ENCODE measurements at regions not wholly inside any gene's neighbourhood (a gene's known extent, or its start where the extent isn't known, plus 50 kb on each side); places are given as distances from the start of the nearest gene placed in this dataset.

- H3K27ac ChIP-seq (ENCODE audit: low read depth in 2 of 2, low read length in 2 of 2): no peak overlapping the region
- no peak overlapping the region for H3K4me3 ChIP-seq (ENCODE audit: low read length in 2 of 2)
- no peaks in the 10 kb centered on the region for H3K27me3 ChIP-seq (ENCODE audit: control insufficient read depth in 2 of 2, insufficient read depth in 2 of 2, low read length in 2 of 2)
- no peaks in the 10 kb centered on the region for H3K36me3 ChIP-seq (ENCODE audit: control insufficient read depth in 2 of 2, insufficient read depth in 2 of 2, low read length in 2 of 2)
- no peaks in the 10 kb centered on the region for H3K9me3 ChIP-seq (ENCODE audit: control insufficient read depth in 2 of 2, low read length in 2 of 2)
- H3K4me1 ChIP-seq (ENCODE audit: control insufficient read depth in 2 of 2, insufficient read depth in 2 of 2, low read length in 2 of 2): no peaks in the 10 kb centered on the region
- no peak overlapping the region for H3K9ac ChIP-seq (ENCODE audit: low read depth in 1 of 2, low read length in 2 of 2)
Measured at GRCh38 chr2:67208887-67209500, 188.1 kb upstream of the ETAA1 start.

- Histone ChIP-seq H3K9me3 (ENCODE audit: control insufficient read depth in 2 of 2, low read length in 2 of 2) (no peaks in the 10 kb centered on the region), H3K9ac (ENCODE audit: low read depth in 1 of 2, low read length in 2 of 2) (no peak overlapping the region), H3K27me3 (ENCODE audit: control insufficient read depth in 2 of 2, insufficient read depth in 2 of 2, low read length in 2 of 2) (no peaks in the 10 kb centered on the region), H3K4me1 (ENCODE audit: control insufficient read depth in 2 of 2, insufficient read depth in 2 of 2, low read length in 2 of 2) (no peaks in the 10 kb centered on the region), H3K36me3 (ENCODE audit: control insufficient read depth in 2 of 2, insufficient read depth in 2 of 2, low read length in 2 of 2) (no peaks in the 10 kb centered on the region), H3K4me3 (ENCODE audit: low read length in 2 of 2) (no peak overlapping the region), H3K27ac (ENCODE audit: low read depth in 2 of 2, low read length in 2 of 2) (no peak overlapping the region)
Measured at GRCh38 chr2:67210430-67210829, 186.7 kb upstream of the ETAA1 start.

GRCh38 chr2:67212203-67212602 is 184.9 kb upstream of the ETAA1 start:
- H3K4me1 ChIP-seq (ENCODE audit: control insufficient read depth in 2 of 2, insufficient read depth in 2 of 2, low read length in 2 of 2): no peaks in the 10 kb centered on the region
- H3K36me3 ChIP-seq (ENCODE audit: control insufficient read depth in 2 of 2, insufficient read depth in 2 of 2, low read length in 2 of 2): no peaks in the 10 kb centered on the region
- no peak overlapping the region for H3K27ac ChIP-seq (ENCODE audit: low read depth in 2 of 2, low read length in 2 of 2)
- H3K9me3 ChIP-seq (ENCODE audit: control insufficient read depth in 2 of 2, low read length in 2 of 2): no peaks in the 10 kb centered on the region
- no peak overlapping the region for H3K9ac ChIP-seq (ENCODE audit: low read depth in 1 of 2, low read length in 2 of 2)
- no peak overlapping the region for H3K4me3 ChIP-seq (ENCODE audit: low read length in 2 of 2)
- H3K27me3 ChIP-seq (ENCODE audit: control insufficient read depth in 2 of 2, insufficient read depth in 2 of 2, low read length in 2 of 2): no peaks in the 10 kb centered on the region

DNA sequence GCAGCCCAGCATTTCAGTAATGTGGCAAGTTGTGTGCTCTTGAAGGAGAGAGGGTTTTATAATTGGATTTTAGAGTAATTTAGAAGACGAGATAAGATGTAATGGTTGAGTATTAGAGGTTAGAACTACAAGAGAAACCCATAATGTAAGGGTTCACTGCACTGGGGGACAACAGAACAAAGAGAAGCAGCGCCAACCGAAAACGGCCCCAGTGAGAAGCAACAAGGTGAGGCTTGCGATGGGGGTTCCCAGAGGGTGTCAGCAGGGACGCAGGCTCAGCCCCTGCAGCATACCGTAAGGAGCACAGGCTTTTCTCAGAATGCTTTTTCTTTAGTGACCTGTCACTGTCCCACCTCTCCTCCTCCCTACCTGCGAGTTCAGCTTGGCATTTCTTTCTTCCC is 183.9 kb upstream of the ETAA1 start:
- H3K4me3 ChIP-seq (ENCODE audit: low read length in 2 of 2): no peak overlapping the region
- H3K36me3 ChIP-seq (ENCODE audit: control insufficient read depth in 2 of 2, insufficient read depth in 2 of 2, low read length in 2 of 2): no peaks in the 10 kb centered on the region
- no peaks in the 10 kb centered on the region for H3K27me3 ChIP-seq (ENCODE audit: control insufficient read depth in 2 of 2, insufficient read depth in 2 of 2, low read length in 2 of 2)
- no peaks in the 10 kb centered on the region for H3K4me1 ChIP-seq (ENCODE audit: control insufficient read depth in 2 of 2, insufficient read depth in 2 of 2, low read length in 2 of 2)
- H3K27ac ChIP-seq (ENCODE audit: low read depth in 2 of 2, low read length in 2 of 2): peak overlapping the region in 1 of 2 donors; percentile 19
- H3K9ac ChIP-seq (ENCODE audit: low read depth in 1 of 2, low read length in 2 of 2): no peak overlapping the region
- H3K9me3 ChIP-seq (ENCODE audit: control insufficient read depth in 2 of 2, low read length in 2 of 2): no peaks in the 10 kb centered on the region

GRCh38 chr2:67213677-67214402 is 183.3 kb upstream of the ETAA1 start:
- no peaks in the 10 kb centered on the region for H3K4me1 ChIP-seq (ENCODE audit: control insufficient read depth in 2 of 2, insufficient read depth in 2 of 2, low read length in 2 of 2)
- no peak overlapping the region for H3K4me3 ChIP-seq (ENCODE audit: low read length in 2 of 2)
- no peak overlapping the region for H3K9ac ChIP-seq (ENCODE audit: low read depth in 1 of 2, low read length in 2 of 2)

DNA sequence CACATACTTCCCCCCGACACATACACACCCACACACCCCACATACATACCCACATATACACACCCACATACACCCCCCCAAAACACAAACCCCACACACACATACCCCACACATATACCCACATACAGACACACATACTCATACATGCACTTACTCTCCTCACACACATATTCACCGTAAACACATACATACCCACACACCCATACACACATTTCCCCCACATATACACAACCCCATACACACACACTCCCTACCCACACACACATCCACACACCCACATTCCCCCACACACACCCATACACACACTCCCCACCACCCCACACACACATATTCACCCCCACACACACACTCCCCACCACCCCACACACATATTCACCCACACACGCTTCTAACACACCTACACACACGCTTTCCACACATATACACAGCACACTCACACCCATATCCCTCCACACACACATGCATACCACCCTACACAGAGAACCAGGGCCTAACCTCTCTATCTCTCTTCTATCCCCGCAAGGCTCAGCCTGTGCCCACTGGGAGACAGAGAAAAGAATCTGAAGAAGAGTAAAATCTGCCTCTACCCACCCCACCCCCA is 182.4 kb upstream of the ETAA1 start:
- Histone ChIP-seq H3K27me3 (ENCODE audit: control insufficient read depth in 2 of 2, insufficient read depth in 2 of 2, low read length in 2 of 2) (no peaks in the 10 kb centered on the region), H3K4me1 (ENCODE audit: control insufficient read depth in 2 of 2, insufficient read depth in 2 of 2, low read length in 2 of 2) (no peaks in the 10 kb centered on the region), H3K9me3 (ENCODE audit: control insufficient read depth in 2 of 2, low read length in 2 of 2) (no peaks in the 10 kb centered on the region), H3K36me3 (ENCODE audit: control insufficient read depth in 2 of 2, insufficient read depth in 2 of 2, low read length in 2 of 2) (no peaks in the 10 kb centered on the region), H3K27ac (ENCODE audit: low read depth in 2 of 2, low read length in 2 of 2) (peak overlapping the region in 1 of 2 donors; percentile 11), H3K4me3 (ENCODE audit: low read length in 2 of 2) (no peak overlapping the region), H3K9ac (ENCODE audit: low read depth in 1 of 2, low read length in 2 of 2) (no peak overlapping the region)

More at GRCh38 chr2:67213677-67214402, 183.3 kb upstream of the ETAA1 start:
- H3K27me3 ChIP-seq (ENCODE audit: control insufficient read depth in 2 of 2, insufficient read depth in 2 of 2, low read length in 2 of 2): no peaks in the 10 kb centered on the region
- H3K27ac ChIP-seq (ENCODE audit: low read depth in 2 of 2, low read length in 2 of 2): peak overlapping the region in 1 of 2 donors; percentile 19
- no peaks in the 10 kb centered on the region for H3K9me3 ChIP-seq (ENCODE audit: control insufficient read depth in 2 of 2, low read length in 2 of 2)
- no peaks in the 10 kb centered on the region for H3K36me3 ChIP-seq (ENCODE audit: control insufficient read depth in 2 of 2, insufficient read depth in 2 of 2, low read length in 2 of 2)

DNA sequence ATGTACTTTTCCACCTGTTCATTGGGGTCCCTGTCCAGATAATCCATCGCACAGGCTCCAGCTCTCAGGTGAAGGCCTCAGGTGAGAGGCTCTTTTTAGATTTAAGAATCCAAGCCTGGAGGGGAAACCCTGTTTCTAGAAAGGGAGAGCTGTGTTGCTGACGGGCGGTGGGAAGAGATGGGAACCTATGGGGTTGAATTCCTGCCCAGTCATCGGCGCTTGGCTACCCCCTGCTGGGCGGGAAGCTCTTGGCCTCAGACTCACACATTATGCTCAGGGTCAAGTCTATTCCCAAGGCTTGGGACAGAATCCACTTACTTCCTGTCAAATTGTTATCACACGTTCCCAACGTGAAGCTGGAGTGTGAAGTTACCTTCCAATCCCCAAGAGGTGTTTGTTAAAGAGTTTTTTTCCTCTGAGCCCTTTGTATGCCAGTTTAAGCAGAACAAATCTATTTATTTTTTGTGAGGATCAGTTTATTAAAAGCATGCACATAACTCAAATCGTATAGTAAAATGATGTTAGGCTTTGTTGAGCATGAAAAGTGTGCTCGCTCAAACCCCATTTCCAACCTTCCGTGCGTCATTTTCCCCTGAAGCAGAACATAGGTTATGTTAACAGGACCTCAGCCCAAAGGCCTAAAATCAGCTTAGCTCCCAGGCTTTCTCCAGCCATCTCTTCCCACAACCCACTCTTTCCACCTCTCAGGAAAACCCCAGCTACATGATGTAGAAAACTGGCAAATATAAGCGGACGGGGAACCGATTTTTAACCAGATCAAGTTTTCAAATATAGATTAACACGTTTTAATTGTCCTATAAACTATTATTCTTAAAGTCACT is 181.7 kb upstream of the ETAA1 start:
- no peaks in the 10 kb centered on the region for H3K27me3 ChIP-seq (ENCODE audit: control insufficient read depth in 2 of 2, insufficient read depth in 2 of 2, low read length in 2 of 2)
- no peaks in the 10 kb centered on the region for H3K4me1 ChIP-seq (ENCODE audit: control insufficient read depth in 2 of 2, insufficient read depth in 2 of 2, low read length in 2 of 2)
- H3K9ac ChIP-seq (ENCODE audit: low read depth in 1 of 2, low read length in 2 of 2): no peak overlapping the region
- H3K27ac ChIP-seq (ENCODE audit: low read depth in 2 of 2, low read length in 2 of 2): peak overlapping the region in 1 of 2 donors; percentile 11
- H3K4me3 ChIP-seq (ENCODE audit: low read length in 2 of 2): no peak overlapping the region
- no peaks in the 10 kb centered on the region for H3K36me3 ChIP-seq (ENCODE audit: control insufficient read depth in 2 of 2, insufficient read depth in 2 of 2, low read length in 2 of 2)
- no peaks in the 10 kb centered on the region for H3K9me3 ChIP-seq (ENCODE audit: control insufficient read depth in 2 of 2, low read length in 2 of 2)

GRCh38 chr2:67216103-67216502 is 181.0 kb upstream of the ETAA1 start:
- Histone ChIP-seq H3K36me3 (ENCODE audit: control insufficient read depth in 2 of 2, insufficient read depth in 2 of 2, low read length in 2 of 2) (no peaks in the 10 kb centered on the region), H3K27ac (ENCODE audit: low read depth in 2 of 2, low read length in 2 of 2) (no peak overlapping the region), H3K9ac (ENCODE audit: low read depth in 1 of 2, low read length in 2 of 2) (no peak overlapping the region), H3K4me3 (ENCODE audit: low read length in 2 of 2) (no peak overlapping the region), H3K9me3 (ENCODE audit: control insufficient read depth in 2 of 2, low read length in 2 of 2) (no peaks in the 10 kb centered on the region), H3K4me1 (ENCODE audit: control insufficient read depth in 2 of 2, insufficient read depth in 2 of 2, low read length in 2 of 2) (no peaks in the 10 kb centered on the region), H3K27me3 (ENCODE audit: control insufficient read depth in 2 of 2, insufficient read depth in 2 of 2, low read length in 2 of 2) (no peaks in the 10 kb centered on the region)

GRCh38 chr2:67216881-67217280 is 180.3 kb upstream of the ETAA1 start:
- no peaks in the 10 kb centered on the region for H3K9me3 ChIP-seq (ENCODE audit: control insufficient read depth in 2 of 2, low read length in 2 of 2)
- no peaks in the 10 kb centered on the region for H3K36me3 ChIP-seq (ENCODE audit: control insufficient read depth in 2 of 2, insufficient read depth in 2 of 2, low read length in 2 of 2)
- no peak overlapping the region for H3K27ac ChIP-seq (ENCODE audit: low read depth in 2 of 2, low read length in 2 of 2)
- H3K4me1 ChIP-seq (ENCODE audit: control insufficient read depth in 2 of 2, insufficient read depth in 2 of 2, low read length in 2 of 2): no peaks in the 10 kb centered on the region
- no peaks in the 10 kb centered on the region for H3K27me3 ChIP-seq (ENCODE audit: control insufficient read depth in 2 of 2, insufficient read depth in 2 of 2, low read length in 2 of 2)
- no peak overlapping the region for H3K9ac ChIP-seq (ENCODE audit: low read depth in 1 of 2, low read length in 2 of 2)
- H3K4me3 ChIP-seq (ENCODE audit: low read length in 2 of 2): no peak overlapping the region

DNA sequence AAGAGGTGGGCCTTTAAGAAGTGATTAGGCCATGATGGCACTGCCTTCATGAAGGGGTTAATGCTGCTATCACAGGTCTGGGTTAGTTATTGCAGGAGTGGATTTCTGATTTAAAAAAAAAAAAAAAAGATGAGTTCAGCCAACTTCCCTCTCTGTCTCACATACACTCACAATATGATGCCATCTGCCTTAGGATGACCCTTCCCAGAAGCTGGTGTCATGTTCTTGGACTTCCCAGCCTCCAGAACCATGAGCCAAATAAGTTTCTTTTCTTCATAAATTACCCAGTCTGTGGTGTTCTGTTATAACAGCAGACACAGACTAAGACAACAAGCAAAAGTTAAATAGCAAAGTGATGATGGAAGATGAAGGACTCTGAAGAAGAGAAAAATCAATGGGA is 179.7 kb upstream of the ETAA1 start:
- Histone ChIP-seq H3K9me3 (ENCODE audit: control insufficient read depth in 2 of 2, low read length in 2 of 2) (no peaks in the 10 kb centered on the region), H3K4me3 (ENCODE audit: low read length in 2 of 2) (no peak overlapping the region), H3K27ac (ENCODE audit: low read depth in 2 of 2, low read length in 2 of 2) (no peak overlapping the region), H3K27me3 (ENCODE audit: control insufficient read depth in 2 of 2, insufficient read depth in 2 of 2, low read length in 2 of 2) (no peaks in the 10 kb centered on the region), H3K9ac (ENCODE audit: low read depth in 1 of 2, low read length in 2 of 2) (no peak overlapping the region), H3K4me1 (ENCODE audit: control insufficient read depth in 2 of 2, insufficient read depth in 2 of 2, low read length in 2 of 2) (no peaks in the 10 kb centered on the region), H3K36me3 (ENCODE audit: control insufficient read depth in 2 of 2, insufficient read depth in 2 of 2, low read length in 2 of 2) (no peaks in the 10 kb centered on the region)

Data from mucosa of rectum (tissue), 2 donors.